Ramos (cell line): ENCODE measurements at regions not wholly inside any gene's neighbourhood (a gene's known extent, or its start where the extent isn't known, plus 50 kb on each side); places are given as distances from the start of the nearest gene placed in this dataset.
"Not testable (repeated sequence)": the region's sequence is repeated elsewhere in the genome, so short reads cannot be mapped to it uniquely, and the experiment has no call there.

Experiments
- in situ Hi-C: fragments of 300-500 bp; cut with MboI; formaldehyde crosslinking; loops from one replicate; pipeline ENCODE4 v1.14.3; 2022; ENCODE audit warnings: low sequenced_read_pairs; ENCODE audit not compliant: unreplicated experiment

GRCh38 chr12:131245564-131246355 is 292.1 kb downstream of the ADGRD1 start:
- in situ Hi-C loops = no loop called here

- in situ Hi-C loops = not testable (repeated sequence)
Observed at GRCh38 chr12:131247026-131247725, 293.5 kb downstream of the ADGRD1 start.

- in situ Hi-C loops = not testable (repeated sequence)
Observed at GRCh38 chr12:131247875-131248274, 294.2 kb downstream of the ADGRD1 start.

DNA sequence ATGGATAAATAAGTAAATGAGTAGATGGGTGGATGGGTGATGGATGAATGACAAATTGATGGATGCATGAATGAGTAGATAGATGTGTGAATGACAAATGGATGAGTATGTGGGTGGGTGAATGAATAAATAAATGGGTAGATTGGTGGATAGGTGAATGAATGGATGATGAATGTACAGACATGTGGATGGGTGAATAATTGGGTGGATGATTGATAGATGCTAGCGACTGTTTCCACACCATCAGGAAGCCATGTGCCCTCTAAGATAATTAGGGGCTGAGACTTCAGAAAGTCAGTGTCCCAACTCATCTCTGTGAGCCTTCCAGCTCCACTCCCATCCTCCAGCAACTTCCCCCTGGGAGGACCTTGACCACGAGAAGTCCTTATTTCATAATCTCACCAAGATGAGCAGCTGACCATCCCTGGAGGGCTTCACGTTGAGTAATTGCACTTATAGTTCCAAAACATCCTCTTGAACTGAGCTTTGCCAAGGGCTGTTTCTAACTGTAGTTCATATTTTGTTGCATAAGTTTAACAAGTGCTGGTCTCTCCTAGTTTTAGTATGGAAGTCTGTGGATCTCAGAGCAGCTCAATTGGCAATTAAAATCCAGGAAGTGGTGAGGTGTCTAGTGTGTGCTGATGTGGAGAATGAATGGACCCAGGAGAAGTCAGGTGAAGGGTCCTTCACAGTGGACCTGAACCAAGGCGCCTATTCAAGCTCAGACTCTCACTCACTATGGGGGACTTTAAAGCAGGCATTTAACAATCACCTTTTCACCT is 295.7 kb downstream of the ADGRD1 start:
- in situ Hi-C loops = no loop called here

DNA sequence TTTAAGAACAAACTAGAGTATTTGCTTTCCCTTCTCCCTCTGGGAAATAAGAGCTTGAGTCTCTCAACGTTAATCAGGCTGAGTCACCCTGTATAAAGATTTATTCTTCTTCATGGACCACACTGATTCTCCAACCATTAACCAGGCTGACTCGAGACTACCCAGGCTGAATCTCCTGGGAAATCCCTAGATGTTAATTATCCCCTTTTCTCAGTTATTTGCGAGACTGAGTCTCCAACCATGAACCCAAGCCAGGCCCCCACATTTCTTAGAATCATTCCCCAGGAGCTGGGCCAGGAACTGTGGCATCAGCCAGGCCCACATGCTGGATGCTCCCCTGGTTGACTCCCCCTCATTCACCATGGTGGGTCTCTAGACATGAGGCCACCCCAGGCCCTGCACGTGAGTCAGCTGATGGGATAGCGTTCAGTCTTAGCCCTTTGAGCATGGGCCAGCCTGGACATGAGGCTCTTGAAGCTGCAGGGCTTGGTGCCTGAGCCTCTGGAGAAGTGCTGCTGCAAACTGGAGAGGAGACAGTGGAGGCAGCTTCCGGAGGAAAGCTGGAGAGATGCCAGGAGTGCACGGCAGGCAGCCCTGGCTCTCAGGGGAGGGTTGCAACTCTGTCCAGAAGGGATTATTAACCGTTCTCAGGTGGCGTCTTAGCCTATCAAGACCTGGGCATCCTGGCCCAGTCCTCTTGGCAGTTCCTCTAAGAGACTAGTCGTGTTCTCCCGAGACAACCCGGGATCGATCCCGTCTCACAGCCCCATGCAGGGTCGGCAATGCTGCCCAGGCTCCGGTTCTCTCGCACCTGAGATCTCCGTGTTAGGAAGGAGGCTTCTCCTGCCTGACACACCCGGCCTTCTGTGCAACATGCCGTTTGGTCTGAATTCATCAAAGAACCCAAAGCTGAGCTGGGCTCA is 296.6 kb downstream of the ADGRD1 start:
- in situ Hi-C loops = no loop called here

DNA sequence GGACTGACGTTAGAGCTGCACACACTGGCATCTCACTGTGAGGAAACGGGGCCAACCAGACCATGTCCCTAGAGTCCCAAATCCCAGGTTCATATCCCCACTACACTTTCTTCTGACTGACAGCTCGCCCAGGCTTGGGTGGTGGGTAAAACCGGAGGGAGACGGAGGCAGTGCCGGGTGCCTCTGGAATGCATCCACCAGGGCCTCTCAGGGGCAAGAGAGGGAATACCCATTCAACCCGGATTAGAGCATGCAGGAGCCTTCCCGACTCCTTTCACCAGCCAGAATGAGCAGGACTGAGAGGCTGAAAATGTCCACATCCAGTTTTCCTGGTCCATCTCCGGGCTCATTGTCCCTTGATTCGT is 297.2 kb downstream of the ADGRD1 start:
- in situ Hi-C loops = no loop called here

DNA sequence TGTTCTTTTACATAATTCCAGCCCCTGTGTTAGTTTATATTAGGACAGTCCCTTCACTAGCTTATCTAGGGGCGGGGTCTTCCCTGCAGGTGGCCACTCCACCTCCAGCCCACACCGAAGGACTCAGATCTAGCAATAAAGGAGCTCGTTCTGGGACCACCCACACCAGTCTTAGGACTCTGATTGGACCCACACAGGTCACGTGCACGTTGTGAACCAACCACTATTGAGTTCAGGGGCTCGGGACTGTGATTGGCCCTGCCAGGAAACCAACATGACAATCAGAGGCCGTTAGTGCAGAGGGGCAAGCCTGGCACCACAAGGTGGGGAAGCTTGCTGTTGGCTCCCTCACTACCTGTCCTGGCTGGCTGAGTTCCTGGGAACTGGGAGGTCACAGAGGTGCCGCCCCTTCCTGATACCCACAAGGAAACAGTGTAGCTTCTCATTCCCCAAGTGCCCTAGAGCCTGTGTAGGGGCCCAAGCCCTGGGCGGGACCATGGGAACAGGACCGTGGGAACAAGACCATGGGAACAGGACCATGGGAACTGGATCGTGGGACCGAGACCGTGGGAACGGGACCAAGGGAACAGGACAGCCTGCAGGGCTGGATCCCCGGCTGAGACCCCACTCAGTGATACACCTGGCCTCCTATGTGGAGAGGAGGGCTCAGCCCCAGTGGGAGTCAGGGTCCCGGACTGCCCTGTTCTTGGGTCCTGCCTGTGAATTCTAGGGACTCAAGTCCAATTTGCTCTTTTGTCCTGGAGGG is 297.8 kb downstream of the ADGRD1 start:
- in situ Hi-C loops = no loop called here

- in situ Hi-C loops = no loop called here
Observed at GRCh38 chr12:131253376-131254026, 299.8 kb downstream of the ADGRD1 start.

GRCh38 chr12:131254374-131254773 is 300.7 kb downstream of the ADGRD1 start:
- in situ Hi-C loops = no loop called here

DNA sequence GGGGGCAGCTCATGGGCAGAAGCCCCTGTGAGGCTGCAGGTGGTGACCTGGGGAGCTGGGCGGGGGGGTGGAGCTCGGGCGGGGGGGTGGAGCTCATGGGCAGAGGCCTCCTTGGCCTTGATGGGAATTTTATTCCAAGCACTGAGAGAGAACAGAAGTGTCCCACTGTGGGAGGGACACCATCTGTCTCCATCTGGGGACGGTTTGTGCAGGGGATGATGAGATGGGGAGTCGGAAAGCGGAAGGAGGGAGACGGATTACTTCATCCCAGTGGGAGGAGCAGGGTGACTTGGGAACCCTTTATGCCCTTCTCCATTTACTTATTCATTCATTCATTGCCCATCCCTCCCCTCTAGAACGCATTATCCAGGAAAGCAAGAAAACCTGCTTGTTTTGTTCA is 304.7 kb downstream of the ADGRD1 start:
- in situ Hi-C loops = no loop called here

- in situ Hi-C loops = no loop called here
Observed at GRCh38 chr12:131260251-131260905, 306.7 kb downstream of the ADGRD1 start.

- in situ Hi-C loops = no loop called here
Observed at GRCh38 chr12:131260954-131261353, 307.2 kb downstream of the ADGRD1 start.

- in situ Hi-C loops = no loop called here
Observed at GRCh38 chr12:131261906-131262305, 308.2 kb downstream of the ADGRD1 start.

GRCh38 chr12:131263626-131264025 is 309.9 kb downstream of the ADGRD1 start:
- in situ Hi-C loops = no loop called here

- in situ Hi-C loops = no loop called here
Observed at GRCh38 chr12:131264635-131265034, 310.9 kb downstream of the ADGRD1 start.

DNA sequence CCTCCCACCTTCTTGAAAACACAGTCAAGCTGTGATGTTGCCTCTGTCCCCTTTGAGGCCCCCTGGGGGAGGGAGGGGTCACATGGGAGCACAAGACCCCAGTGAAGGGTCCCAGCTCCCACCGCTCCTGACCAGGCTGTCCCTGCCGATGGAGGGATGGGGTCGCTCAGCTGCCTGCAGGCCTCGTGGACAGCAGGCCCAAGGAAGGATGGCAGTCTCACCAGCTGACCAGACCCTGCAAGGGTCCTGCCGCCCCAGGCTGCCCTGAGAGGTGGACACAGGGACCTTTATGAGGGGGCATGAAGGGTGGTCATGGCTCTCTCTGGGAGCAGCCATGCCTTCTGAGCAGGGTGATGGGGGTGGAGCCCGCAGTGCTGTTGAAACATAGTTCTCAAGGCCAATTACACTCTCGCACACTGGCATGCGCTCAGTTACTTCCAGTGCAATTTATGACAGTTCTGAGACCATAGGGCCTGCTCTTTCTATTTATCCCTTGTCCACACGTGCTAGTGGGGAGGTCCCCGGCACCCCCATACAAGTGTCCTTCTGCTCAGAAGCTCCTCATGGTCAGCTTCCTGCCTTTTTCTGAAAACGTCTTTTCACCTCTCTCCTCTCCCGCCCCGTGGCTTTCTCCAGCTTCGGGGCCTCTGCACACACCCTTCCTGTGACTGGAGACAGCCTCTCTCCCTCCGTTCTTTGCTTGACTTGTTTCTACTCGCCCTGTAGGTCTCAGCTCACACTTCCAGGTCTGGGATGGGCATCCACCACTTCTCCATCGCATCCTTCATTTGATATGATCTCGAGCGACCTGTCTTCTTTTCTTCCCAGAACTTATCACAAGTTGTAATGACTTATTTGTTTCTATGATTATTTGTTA is 313.1 kb downstream of the ADGRD1 start:
- in situ Hi-C loops = no loop called here

DNA sequence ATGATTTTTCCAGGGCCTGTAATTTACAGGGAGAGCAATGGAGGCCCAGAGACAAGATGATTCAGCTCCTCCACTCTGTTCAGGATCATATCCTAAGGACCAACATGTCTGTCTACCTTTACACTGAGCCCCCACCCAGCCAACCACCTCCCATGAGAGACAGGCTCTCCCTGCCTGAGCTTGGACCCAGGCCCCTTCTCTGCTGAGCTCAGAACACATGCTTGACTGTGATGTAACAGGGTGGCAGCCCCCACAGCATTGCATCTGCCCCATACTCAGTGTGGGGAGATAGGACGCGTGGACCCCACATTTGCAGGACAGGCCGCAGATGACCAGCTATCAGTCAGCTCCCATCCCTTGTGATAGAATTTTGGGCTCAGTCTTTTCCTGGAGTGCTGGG is 313.9 kb downstream of the ADGRD1 start:
- in situ Hi-C loops = no loop called here
